ENCODE measurements at regions not wholly inside any gene's neighbourhood (a gene's known extent, or its start where the extent isn't known, plus 50 kb on each side); places are given as distances from the start of the nearest gene placed in this dataset.

GRCh38 chr12:24482882-24483604, 465.9 kb downstream of the BCAT1 start:
- DNase-seq (ENCODE audit: low read depth, low spot score), result no peak
- no peak for TF ChIP-seq CTCF (IDR thresholded peaks at IDR 0.05; ENCODE audit: low read depth, low read length)
- H3K4me3 ChIP-seq (ENCODE audit: low read depth, low read length), result no peak overlapping the region
- in situ Hi-C loops (cut with HindIII; ENCODE audit: low sequenced_read_pairs), result no loop called here

- no peak for DNase-seq (ENCODE audit: low read depth, low spot score)
- in situ Hi-C loops (cut with HindIII; ENCODE audit: low sequenced_read_pairs), result no loop called here
- TF ChIP-seq CTCF (IDR thresholded peaks at IDR 0.05; ENCODE audit: low read depth, low read length), result no peak
- no peak overlapping the region for H3K4me3 ChIP-seq (ENCODE audit: low read depth, low read length)
Observed at GRCh38 chr12:24482044-24482443, 466.9 kb downstream of the BCAT1 start.

GRCh38 chr12:24480766-24481449, 468.0 kb downstream of the BCAT1 start:
- no peak for TF ChIP-seq CTCF (IDR thresholded peaks at IDR 0.05; ENCODE audit: low read depth, low read length)
- H3K4me3 ChIP-seq (ENCODE audit: low read depth, low read length), result no peak overlapping the region
- in situ Hi-C loops (cut with HindIII; ENCODE audit: low sequenced_read_pairs), result no loop called here
- no peak for DNase-seq (ENCODE audit: low read depth, low spot score)

GRCh38 chr12:24479131-24479530, 469.8 kb downstream of the BCAT1 start:
- in situ Hi-C loops (cut with HindIII; ENCODE audit: low sequenced_read_pairs), result no loop called here
- H3K4me3 ChIP-seq (ENCODE audit: low read depth, low read length), result no peak overlapping the region
- DNase-seq (ENCODE audit: low read depth, low spot score), result no peak
- no peak for TF ChIP-seq CTCF (IDR thresholded peaks at IDR 0.05; ENCODE audit: low read depth, low read length)

- TF ChIP-seq CTCF (IDR thresholded peaks at IDR 0.05; ENCODE audit: low read depth, low read length), result no peak
- in situ Hi-C loops (cut with HindIII; ENCODE audit: low sequenced_read_pairs), result no loop called here
- no peak overlapping the region for H3K4me3 ChIP-seq (ENCODE audit: low read depth, low read length)
- peak; percentile 30 for DNase-seq (ENCODE audit: low read depth, low spot score)
Observed at GRCh38 chr12:24478254-24478653, 470.6 kb downstream of the BCAT1 start.

GRCh38 chr12:24476310-24476709, 472.6 kb downstream of the BCAT1 start:
- in situ Hi-C loops (cut with HindIII; ENCODE audit: low sequenced_read_pairs), result no loop called here
- TF ChIP-seq CTCF (IDR thresholded peaks at IDR 0.05; ENCODE audit: low read depth, low read length), result no peak
- no peak overlapping the region for H3K4me3 ChIP-seq (ENCODE audit: low read depth, low read length)
- no peak for DNase-seq (ENCODE audit: low read depth, low spot score)

Data from astrocyte of the spinal cord (primary cell).